Astrocyte (in vitro differentiated cells and primary cell): ENCODE measurements at regions not wholly inside any gene's neighbourhood (a gene's known extent, or its start where the extent isn't known, plus 50 kb on each side); places are given as distances from the start of the nearest gene placed in this dataset.

Source experiments
- EZH2 ChIP-seq: IDR thresholded peaks from 2 replicates; pipeline ENCODE4 v1.6.1; 2012; ENCODE audit warnings: mild to moderate bottlenecking, low read length, inconsistent platforms; ENCODE audit not compliant: insufficient read depth
- TF ChIP-seq, protein P1 (sequence below): IDR thresholded peaks from 2 replicates; pipeline ENCODE4 v1.5.1; 2011; ENCODE audit warnings: low read depth, mild to moderate bottlenecking, inconsistent platforms, low read length, moderate library complexity; ENCODE audit not compliant: insufficient read depth

DNA sequence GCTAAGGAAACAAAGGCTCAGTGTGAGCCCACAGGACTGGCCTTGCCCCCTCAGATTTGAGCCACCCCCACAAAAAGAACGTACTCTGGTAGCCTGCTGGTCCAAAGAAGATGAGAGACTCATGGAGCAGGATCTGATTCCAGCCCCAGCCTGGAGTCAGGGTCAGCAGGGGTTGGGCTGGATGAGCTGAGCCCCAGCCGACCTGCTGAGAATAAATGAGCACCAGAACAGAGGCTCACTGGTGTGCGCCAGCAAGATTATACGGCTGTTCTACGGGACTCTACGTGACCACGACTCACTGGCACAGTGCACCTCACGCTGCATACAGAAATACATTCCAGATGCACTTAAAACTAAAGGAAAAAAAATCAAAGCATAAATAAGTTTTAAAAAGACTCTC lies 186.0 kb upstream of the RPL38 start:
- TF ChIP-seq, protein P1, sequence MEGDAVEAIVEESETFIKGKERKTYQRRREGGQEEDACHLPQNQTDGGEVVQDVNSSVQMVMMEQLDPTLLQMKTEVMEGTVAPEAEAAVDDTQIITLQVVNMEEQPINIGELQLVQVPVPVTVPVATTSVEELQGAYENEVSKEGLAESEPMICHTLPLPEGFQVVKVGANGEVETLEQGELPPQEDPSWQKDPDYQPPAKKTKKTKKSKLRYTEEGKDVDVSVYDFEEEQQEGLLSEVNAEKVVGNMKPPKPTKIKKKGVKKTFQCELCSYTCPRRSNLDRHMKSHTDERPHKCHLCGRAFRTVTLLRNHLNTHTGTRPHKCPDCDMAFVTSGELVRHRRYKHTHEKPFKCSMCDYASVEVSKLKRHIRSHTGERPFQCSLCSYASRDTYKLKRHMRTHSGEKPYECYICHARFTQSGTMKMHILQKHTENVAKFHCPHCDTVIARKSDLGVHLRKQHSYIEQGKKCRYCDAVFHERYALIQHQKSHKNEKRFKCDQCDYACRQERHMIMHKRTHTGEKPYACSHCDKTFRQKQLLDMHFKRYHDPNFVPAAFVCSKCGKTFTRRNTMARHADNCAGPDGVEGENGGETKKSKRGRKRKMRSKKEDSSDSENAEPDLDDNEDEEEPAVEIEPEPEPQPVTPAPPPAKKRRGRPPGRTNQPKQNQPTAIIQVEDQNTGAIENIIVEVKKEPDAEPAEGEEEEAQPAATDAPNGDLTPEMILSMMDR, result no peak
- no peak for TF ChIP-seq EZH2
